IMR-90 (cell line): ENCODE measurements at regions not wholly inside any gene's neighbourhood (a gene's known extent, or its start where the extent isn't known, plus 50 kb on each side); places are given as distances from the start of the nearest gene placed in this dataset.

Experiments
- ATAC-seq: fragments of 200-7000 bp; cut with Tn5 transposase; 2 replicates; pipeline ENCODE4 v1.9.1; 2020; ENCODE audit warnings: low read depth, mild to moderate bottlenecking, moderate library complexity
- BruUV-seq: library from RNA; stranded (reverse); fragments of 400-500 nt; replicated peaks from 2 replicates; lab custom pipeline; 2021; lab: Mats Ljungman, UMichigan
- CTCF ChIA-PET: fragments of 300-600 bp; formaldehyde crosslinking; extraction: SDS; loops from one replicate; lab custom pipeline; 2021; ENCODE audit warnings: antibody characterized with exemption; lab: Yijun Ruan, JAX
- POLR2A ChIA-PET: fragments of 300-600 bp; sonication (Branson Sonifier 250); formaldehyde crosslinking; loops from one replicate; lab custom pipeline; 2022; ENCODE audit warnings: antibody characterized with exemption; ENCODE audit not compliant: unreplicated experiment; lab: Charles Lee
- DNase-seq: peaks from one replicate; pipeline ENCODE4 v3.0.0; 2013
- H2AFZ ChIP-seq: replicated peaks from 2 replicates; pipeline ENCODE3; 2013; ENCODE audit warnings: low read length, mild to moderate bottlenecking; ENCODE audit not compliant: poor library complexity
- H2AK5ac ChIP-seq: 2 replicates; pipeline ENCODE4 v1.6.1; 2013; ENCODE audit warnings: low read depth, low read length, inconsistent platforms
- H2AK9ac ChIP-seq: replicated peaks from 2 replicates; pipeline ENCODE3; 2013; ENCODE audit warnings: mild to moderate bottlenecking, low read depth, low read length, moderate library complexity; ENCODE audit not compliant: poor library complexity
- H2BK120ac ChIP-seq: 2 replicates; pipeline ENCODE4 v1.6.1; 2013; ENCODE audit warnings: low read depth, low read length, inconsistent platforms
- H2BK15ac ChIP-seq: 3 replicates; pipeline ENCODE4 v1.6.1; 2013; ENCODE audit warnings: low read depth, low read length, inconsistent platforms
- H2BK20ac ChIP-seq: 2 replicates; pipeline ENCODE4 v1.6.1; 2013; ENCODE audit warnings: low read depth, mild to moderate bottlenecking, inconsistent platforms, low read length, moderate library complexity
- H2BK5ac ChIP-seq: 2 replicates; pipeline ENCODE4 v1.6.1; 2013; ENCODE audit warnings: mild to moderate bottlenecking, low read depth, low read length, inconsistent platforms; ENCODE audit not compliant: poor library complexity, severe bottlenecking
- H3K14ac ChIP-seq: replicated peaks from 2 replicates; pipeline ENCODE4 v1.6.1; 2013; ENCODE audit warnings: low read depth, low read length, inconsistent platforms
- H3K18ac ChIP-seq: 2 replicates; pipeline ENCODE4 v1.6.1; 2013; ENCODE audit warnings: low read depth, low read length, control low read depth
- H3K23ac ChIP-seq: 2 replicates; pipeline ENCODE4 v1.6.1; 2013; ENCODE audit warnings: low read depth, low read length, inconsistent platforms
- H3K27ac ChIP-seq: 2 replicates; pipeline ENCODE4 v1.5.1; 2013; ENCODE audit warnings: mild to moderate bottlenecking, control low read depth, low read length; ENCODE audit not compliant: insufficient read depth
- H3K27me3 ChIP-seq: 2 replicates; pipeline ENCODE4 v1.6.1; 2013; ENCODE audit warnings: low read length; ENCODE audit not compliant: control insufficient read depth, insufficient read depth
- H3K36me3 ChIP-seq: 2 replicates; pipeline ENCODE4 v1.6.1; 2013; ENCODE audit warnings: low read length, mixed read lengths; ENCODE audit not compliant: control insufficient read depth, insufficient read depth
- H3K4ac ChIP-seq: 2 replicates; pipeline ENCODE4 v1.6.1; 2013; ENCODE audit warnings: low read depth, low read length, inconsistent platforms
- H3K4me1 ChIP-seq: 2 replicates; pipeline ENCODE4 v1.6.1; 2013; ENCODE audit warnings: low read length, mixed read lengths; ENCODE audit not compliant: control insufficient read depth, insufficient read depth
- H3K4me2 ChIP-seq: 2 replicates; pipeline ENCODE4 v1.6.1; 2013; ENCODE audit warnings: low read depth, mild to moderate bottlenecking, control low read depth, low read length, moderate library complexity
- H3K4me3 ChIP-seq: 2 replicates; pipeline ENCODE4 v1.5.1; 2013; ENCODE audit warnings: low read depth, mild to moderate bottlenecking, control low read depth, low read length, moderate library complexity; ENCODE audit not compliant: insufficient read depth
- H3K56ac ChIP-seq: 2 replicates; pipeline ENCODE4 v1.6.1; 2013; ENCODE audit warnings: low read length, inconsistent platforms; ENCODE audit not compliant: insufficient read depth; ENCODE audit errors: extremely low read depth
- H3K79me1 ChIP-seq, 2 experiments: 2 replicates each; pipeline ENCODE4 v1.6.1; 2013; ENCODE audit warnings: low read length in 2 of 2, inconsistent platforms in 1 of 2, low read depth in 1 of 2
- H3K9ac ChIP-seq: 2 replicates; pipeline ENCODE4 v1.6.1; 2013; ENCODE audit warnings: low read depth, low read length, control low read depth
- H3K9me1 ChIP-seq: 2 replicates; pipeline ENCODE4 v1.6.1; 2013; ENCODE audit warnings: low read length, inconsistent platforms; ENCODE audit not compliant: insufficient read depth
- H3K9me3 ChIP-seq: 2 replicates; pipeline ENCODE4 v1.6.1; 2013; ENCODE audit warnings: low read length; ENCODE audit not compliant: control insufficient read depth, insufficient read depth
- H4K20me1 ChIP-seq: 2 replicates; pipeline ENCODE4 v1.6.1; 2013; ENCODE audit warnings: low read length, inconsistent platforms; ENCODE audit not compliant: insufficient read depth
- H4K5ac ChIP-seq: 2 replicates; pipeline ENCODE4 v1.6.1; 2013; ENCODE audit warnings: mild to moderate bottlenecking, low read depth, low read length, control low read depth
- H4K8ac ChIP-seq, 2 experiments: 2 replicates each; pipeline ENCODE4 v1.6.1; 2013; ENCODE audit warnings: low read depth in 2 of 2, low read length in 2 of 2, control low read depth in 1 of 2, inconsistent platforms in 1 of 2
- H4K91ac ChIP-seq: 2 replicates; pipeline ENCODE4 v1.6.1; 2013; ENCODE audit warnings: low read depth, low read length, inconsistent platforms; ENCODE audit not compliant: insufficient read depth
- BHLHE40 ChIP-seq: fragments of 150-350 bp; IDR thresholded peaks from 2 replicates; pipeline ENCODE4 v1.6.1; 2016; ENCODE audit warnings: mild to moderate bottlenecking, low read depth, low read length
- CEBPB ChIP-seq: IDR thresholded peaks from 2 replicates; pipeline ENCODE4 v1.6.1; 2012; ENCODE audit warnings: low read depth, low read length, improper control_type of control experiment
- CHD1 ChIP-seq: IDR thresholded peaks from 2 replicates; pipeline ENCODE4 v1.6.1; 2012; ENCODE audit warnings: low read depth, low read length, improper control_type of control experiment
- FOS ChIP-seq: fragments of 150-350 bp; IDR thresholded peaks from 2 replicates; pipeline ENCODE4 v1.6.1; 2016; ENCODE audit warnings: low read depth, low read length
- MAFK ChIP-seq: IDR thresholded peaks from 2 replicates; pipeline ENCODE4 v1.6.1; 2012; ENCODE audit warnings: low read depth, low read length, improper control_type of control experiment
- MAZ ChIP-seq: IDR thresholded peaks from 2 replicates; pipeline ENCODE4 v1.6.1; 2012; ENCODE audit warnings: low read depth, mild to moderate bottlenecking, low read length, improper control_type of control experiment, moderate library complexity, borderline replicate concordance
- MXI1 ChIP-seq: IDR thresholded peaks from 2 replicates; pipeline ENCODE4 v1.6.1; 2012; ENCODE audit warnings: low read depth, mild to moderate bottlenecking, low read length, moderate library complexity, borderline replicate concordance
- NFE2L2 ChIP-seq: fragments of 150-350 bp; IDR thresholded peaks from 2 replicates; pipeline ENCODE4 v1.6.1; 2016; ENCODE audit warnings: low read depth, mild to moderate bottlenecking, low read length
- POLR2A ChIP-seq: IDR thresholded peaks from 2 replicates; pipeline ENCODE4 v1.6.1; 2012; ENCODE audit warnings: mild to moderate bottlenecking, low read depth, low read length
- RAD21 ChIP-seq: IDR thresholded peaks from 2 replicates; pipeline ENCODE4 v1.6.1; 2012; ENCODE audit warnings: low read length, improper control_type of control experiment
- RCOR1 ChIP-seq: IDR thresholded peaks from 2 replicates; pipeline ENCODE4 v1.6.1; 2012; ENCODE audit warnings: mild to moderate bottlenecking, low read length, improper control_type of control experiment; ENCODE audit not compliant: insufficient replicate concordance
- RFX5 ChIP-seq: IDR thresholded peaks from 2 replicates; pipeline ENCODE4 v1.8.0; 2012; ENCODE audit warnings: low read depth, mild to moderate bottlenecking, low read length, moderate library complexity
- SMC3 ChIP-seq: fragments of 150-350 bp; IDR thresholded peaks from 2 replicates; pipeline ENCODE4 v1.6.1; 2016; ENCODE audit warnings: low read depth, mild to moderate bottlenecking, antibody characterized with exemption, low read length, moderate library complexity
- WGBS, 2 experiments: methylation state at CpG; one replicate each; pipeline versions ENCODE4 v1.1.5 to v1.1.7; 2013; ENCODE audit warnings: missing lambda C conversion rate in 2 of 2; ENCODE audit not compliant: insufficient read length in 1 of 2; ENCODE audit errors: extremely low coverage in 2 of 2; 5-methylcytosine and 5-hydroxymethylcytosine counted together
- dilution Hi-C: fragments of 300-500 bp; cut with HindIII; formaldehyde crosslinking; loops from one replicate; pipeline ENCODE4 v1.14.3; 2018; ENCODE audit warnings: low sequenced_read_pairs; ENCODE audit not compliant: unreplicated experiment
- in situ Hi-C: fragments of 300-500 bp; cut with MboI; formaldehyde crosslinking; loops from 3 replicates; pipeline ENCODE4 v1.14.3; 2019; ENCODE audit warnings: low sequenced_read_pairs, inconsistent platforms, mixed read lengths
- intact Hi-C: fragments of 100-400 bp; cut with micrococcal nuclease; formaldehyde crosslinking; loops from 2 replicates; pipeline ENCODE4 v1.10.0; 2022
- TF ChIP-seq, protein P1 (sequence below): conservative IDR thresholded peaks from 2 replicates; pipeline ENCODE4 v1.5.1; 2012; ENCODE audit warnings: mild to moderate bottlenecking, low read depth, low read length, improper control_type of control experiment
- TF ChIP-seq, protein P2 (sequence below): fragments of 150-350 bp; IDR thresholded peaks from 2 replicates; pipeline ENCODE4 v1.6.1; 2016; ENCODE audit warnings: low read depth, mild to moderate bottlenecking, low read length, moderate library complexity, borderline replicate concordance
- TF ChIP-seq, protein P3 (sequence below): fragments of 150-350 bp; IDR thresholded peaks from 2 replicates; pipeline ENCODE4 v1.6.1; 2017; ENCODE audit warnings: mild to moderate bottlenecking, antibody characterized with exemption, low read length, low read depth

DNA sequence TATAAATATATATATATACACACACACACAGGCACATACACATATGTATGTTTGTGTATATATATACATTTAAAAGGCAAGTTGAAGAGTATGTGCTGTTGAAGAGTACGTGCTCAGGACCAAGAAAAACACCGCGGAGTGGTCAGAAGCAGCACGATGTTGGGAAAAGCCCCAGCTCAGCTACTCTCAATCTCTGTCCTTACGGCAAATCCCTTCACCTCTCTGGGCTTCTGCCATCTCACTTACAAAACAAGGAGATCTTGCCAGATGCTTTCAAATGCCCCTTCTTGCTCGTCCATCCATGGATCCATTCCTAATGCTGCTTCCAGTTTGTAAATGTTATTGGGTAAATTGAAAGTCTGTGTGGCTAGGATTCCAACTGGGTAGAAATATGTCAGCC lies 333.9 kb downstream of the BCL11A start:
- DNase-seq, result no peak
- TF ChIP-seq RCOR1, result no peak
- TF ChIP-seq POLR2A, result no peak
- TF ChIP-seq BHLHE40, result no peak
- no peak for TF ChIP-seq MXI1
- no peak for TF ChIP-seq RAD21
- TF ChIP-seq FOS, result no peak
- TF ChIP-seq, protein P1, sequence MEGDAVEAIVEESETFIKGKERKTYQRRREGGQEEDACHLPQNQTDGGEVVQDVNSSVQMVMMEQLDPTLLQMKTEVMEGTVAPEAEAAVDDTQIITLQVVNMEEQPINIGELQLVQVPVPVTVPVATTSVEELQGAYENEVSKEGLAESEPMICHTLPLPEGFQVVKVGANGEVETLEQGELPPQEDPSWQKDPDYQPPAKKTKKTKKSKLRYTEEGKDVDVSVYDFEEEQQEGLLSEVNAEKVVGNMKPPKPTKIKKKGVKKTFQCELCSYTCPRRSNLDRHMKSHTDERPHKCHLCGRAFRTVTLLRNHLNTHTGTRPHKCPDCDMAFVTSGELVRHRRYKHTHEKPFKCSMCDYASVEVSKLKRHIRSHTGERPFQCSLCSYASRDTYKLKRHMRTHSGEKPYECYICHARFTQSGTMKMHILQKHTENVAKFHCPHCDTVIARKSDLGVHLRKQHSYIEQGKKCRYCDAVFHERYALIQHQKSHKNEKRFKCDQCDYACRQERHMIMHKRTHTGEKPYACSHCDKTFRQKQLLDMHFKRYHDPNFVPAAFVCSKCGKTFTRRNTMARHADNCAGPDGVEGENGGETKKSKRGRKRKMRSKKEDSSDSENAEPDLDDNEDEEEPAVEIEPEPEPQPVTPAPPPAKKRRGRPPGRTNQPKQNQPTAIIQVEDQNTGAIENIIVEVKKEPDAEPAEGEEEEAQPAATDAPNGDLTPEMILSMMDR, result no peak
- TF ChIP-seq, protein P2, sequence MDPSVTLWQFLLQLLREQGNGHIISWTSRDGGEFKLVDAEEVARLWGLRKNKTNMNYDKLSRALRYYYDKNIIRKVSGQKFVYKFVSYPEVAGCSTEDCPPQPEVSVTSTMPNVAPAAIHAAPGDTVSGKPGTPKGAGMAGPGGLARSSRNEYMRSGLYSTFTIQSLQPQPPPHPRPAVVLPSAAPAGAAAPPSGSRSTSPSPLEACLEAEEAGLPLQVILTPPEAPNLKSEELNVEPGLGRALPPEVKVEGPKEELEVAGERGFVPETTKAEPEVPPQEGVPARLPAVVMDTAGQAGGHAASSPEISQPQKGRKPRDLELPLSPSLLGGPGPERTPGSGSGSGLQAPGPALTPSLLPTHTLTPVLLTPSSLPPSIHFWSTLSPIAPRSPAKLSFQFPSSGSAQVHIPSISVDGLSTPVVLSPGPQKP, result no peak
- TF ChIP-seq, protein P3, sequence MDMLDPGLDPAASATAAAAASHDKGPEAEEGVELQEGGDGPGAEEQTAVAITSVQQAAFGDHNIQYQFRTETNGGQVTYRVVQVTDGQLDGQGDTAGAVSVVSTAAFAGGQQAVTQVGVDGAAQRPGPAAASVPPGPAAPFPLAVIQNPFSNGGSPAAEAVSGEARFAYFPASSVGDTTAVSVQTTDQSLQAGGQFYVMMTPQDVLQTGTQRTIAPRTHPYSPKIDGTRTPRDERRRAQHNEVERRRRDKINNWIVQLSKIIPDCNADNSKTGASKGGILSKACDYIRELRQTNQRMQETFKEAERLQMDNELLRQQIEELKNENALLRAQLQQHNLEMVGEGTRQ, result no peak
- TF ChIP-seq RFX5, result no peak
- no peak for TF ChIP-seq CHD1
- no peak for TF ChIP-seq MAFK
- TF ChIP-seq CEBPB, result no peak
- no peak for TF ChIP-seq NFE2L2
- no peak for TF ChIP-seq MAZ
- no peak for TF ChIP-seq SMC3
- Histone ChIP-seq H3K36me3 (no peaks in the 10 kb centered on the region), H4K91ac (no peak overlapping the region), H2AK9ac (no peak overlapping the region), H3K4me1 (no peaks in the 10 kb centered on the region), H3K4me2 (no peak overlapping the region), H2AK5ac (no peak overlapping the region), H2BK120ac (no peak overlapping the region), H4K5ac (no peak overlapping the region), H3K9me1 (no peaks in the 10 kb centered on the region), H3K27me3 (no peaks in the 10 kb centered on the region), H3K18ac (no peak overlapping the region), H2BK20ac (no peak overlapping the region), H3K14ac (no peak overlapping the region), H2AFZ (no peak overlapping the region), H3K4ac (no peak overlapping the region), H2BK15ac (no peak overlapping the region), H4K8ac (no peak overlapping the region), H2BK5ac (no peak overlapping the region), H3K9me3 (peaks cover 2% of the 10 kb centered on the region; the same call in 1 of the 2 replicates), H4K20me1 (no peaks in the 10 kb centered on the region), H3K27ac (no peak overlapping the region), H3K56ac (no peak overlapping the region), H3K4me3 (no peak overlapping the region), H3K9ac (no peak overlapping the region), H3K23ac (no peak overlapping the region), H3K79me1 (no peaks in the 10 kb centered on the region)
- intact Hi-C loops (no loop called here), dilution Hi-C loops (no loop called here), in situ Hi-C loops (no loop called here)
- ChIA-PET POLR2A (no interaction called here), CTCF (no interaction called here)
- no TSS peak for BruUV-seq
- WGBS, 2 experiments, result no CpG with 5 or more reads among the region's 6 CpGs
- no peak for ATAC-seq
